Stimulated activated naive CD8-positive, alpha-beta T cell treated with anti-CD3 and anti-CD28 coated beads, Interleukin-15, Interleukin-2, amounts not matched to agents 100 U/mL and 50 U/mL, for 24 hours (primary cell): ENCODE measurements at regions not wholly inside any gene's neighbourhood (a gene's known extent, or its start where the extent isn't known, plus 50 kb on each side); places are given as distances from the start of the nearest gene placed in this dataset.

Experiments used
- ATAC-seq: fragments of 150-1000 bp; cut with Tn5 transposase; one replicate; pipeline ENCODE4 v1.10.0; 2021
- DNase-seq: peaks from one replicate; pipeline ENCODE4 v3.0.0; 2021

GRCh38 chr4:152269448-152270191 is 266.3 kb downstream of the FBXW7 start:
- ATAC-seq (no peak), DNase-seq (no peak)

- ATAC-seq: no peak
- no peak for DNase-seq
Observed at GRCh38 chr4:152267811-152268210, 268.1 kb downstream of the FBXW7 start.

GRCh38 chr4:152266831-152267480 is 268.9 kb downstream of the FBXW7 start:
- DNase-seq (no peak), ATAC-seq (no peak)

GRCh38 chr4:152265149-152265621 is 270.7 kb downstream of the FBXW7 start:
- ATAC-seq: no peak
- no peak for DNase-seq

- ATAC-seq (no peak), DNase-seq (no peak)
Observed at GRCh38 chr4:152264106-152264505, 271.8 kb downstream of the FBXW7 start.

- no peak for ATAC-seq
- no peak for DNase-seq
Observed at GRCh38 chr4:152259866-152260265, 276.0 kb downstream of the FBXW7 start.

GRCh38 chr4:152258804-152259708 is 276.8 kb downstream of the FBXW7 start:
- ATAC-seq (no peak), DNase-seq (no peak)

- DNase-seq: no peak
- no peak for ATAC-seq
Observed at GRCh38 chr4:152258391-152258790, 277.5 kb downstream of the FBXW7 start.

GRCh38 chr4:152257601-152258066 is 278.3 kb downstream of the FBXW7 start:
- DNase-seq (no peak), ATAC-seq (no peak)

GRCh38 chr4:152256996-152257395 is 278.9 kb downstream of the FBXW7 start:
- DNase-seq (no peak), ATAC-seq (no peak)

- peak; percentile 99 for ATAC-seq
- DNase-seq: peak; percentile 56
Observed at GRCh38 chr4:152255437-152255836, 280.5 kb downstream of the FBXW7 start.

- ATAC-seq: no peak
- DNase-seq: no peak
Observed at GRCh38 chr4:152248347-152248746, 287.5 kb downstream of the FBXW7 start.

GRCh38 chr4:152247271-152247975 is 288.5 kb downstream of the FBXW7 start:
- no peak for ATAC-seq

GRCh38 chr4:152246659-152247058 is 289.2 kb downstream of the FBXW7 start:
- ATAC-seq: peak; percentile 9
- DNase-seq: no peak

More at GRCh38 chr4:152247271-152247975, 288.5 kb downstream of the FBXW7 start:
- no peak for DNase-seq

- ATAC-seq (no peak), DNase-seq (no peak)
Observed at GRCh38 chr4:152245680-152246079, 290.2 kb downstream of the FBXW7 start.

- ATAC-seq (no peak), DNase-seq (no peak)
Observed at GRCh38 chr4:152244659-152245058, 291.2 kb downstream of the FBXW7 start.

GRCh38 chr4:152243896-152244595 is 291.8 kb downstream of the FBXW7 start:
- DNase-seq: no peak
- ATAC-seq: no peak

GRCh38 chr4:152243206-152243605 is 292.7 kb downstream of the FBXW7 start:
- ATAC-seq (no peak), DNase-seq (no peak)

GRCh38 chr4:152240232-152240631 is 295.7 kb downstream of the FBXW7 start:
- DNase-seq (no peak), ATAC-seq (no peak)

- ATAC-seq: no peak
- DNase-seq: no peak
Observed at GRCh38 chr4:152239216-152239615, 296.7 kb downstream of the FBXW7 start.

- DNase-seq (no peak), ATAC-seq (no peak)
Observed at GRCh38 chr4:152236519-152237056, 299.3 kb downstream of the FBXW7 start.
